A549 (cell line): ENCODE measurements at regions not wholly inside any gene's neighbourhood (a gene's known extent, or its start where the extent isn't known, plus 50 kb on each side); places are given as distances from the start of the nearest gene placed in this dataset.
A peak's percentile ranks its signal among the peaks of the same experiment; 100 is the strongest.

Experiments used
- ATAC-seq, 2 experiments: fragments of 200-7000 bp in 1 of 2; fragments of >200 bp in 1 of 2; cut with Nextera tagmentation in 1 of 2; cut with Tn5 transposase in 1 of 2; 3 replicates each; pipeline versions ENCODE4 v1.8.0 to v1.9.1; 2018 to 2020; ENCODE audit warnings: mild to moderate bottlenecking in 1 of 2, moderate library complexity in 1 of 2
- CTCF ChIA-PET: fragments of 300-600 bp; sonication (Branson Sonifier 250); formaldehyde crosslinking; extraction: SDS; loops from one replicate; lab custom pipeline; 2021; ENCODE audit warnings: antibody characterized with exemption, inconsistent platforms; lab: Yijun Ruan, JAX
- POLR2A ChIA-PET: fragments of 350-600 bp; formaldehyde crosslinking; extraction: SDS; loops from one replicate; lab custom pipeline; 2021; ENCODE audit warnings: antibody characterized with exemption, inconsistent platforms; lab: Yijun Ruan, JAX
- DNase-seq, 2 experiments: peaks; one replicate each; pipeline versions ENCODE4 v3.0.0 to v3.0.0-alpha.2; 2011 to 2016; ENCODE audit warnings: low read depth in 1 of 2, low spot score in 1 of 2
- FAIRE-seq: peaks from 2 replicates; lab custom pipeline; 2011; peaks lifted over from hg19 to GRCh38; lab: Jason Lieb, UNC
- H3K27ac ChIP-seq, 2 experiments: fragments of >200 bp; sonication (Bioruptor Twin); formaldehyde crosslinking; 3 replicates each; pipeline ENCODE4 v1.5.1; 2016 to 2017
- H3K4me1 ChIP-seq: fragments of >200 bp; sonication (Bioruptor Twin); formaldehyde crosslinking; 3 replicates; pipeline ENCODE4 v1.6.1; 2016
- H3K4me2 ChIP-seq: fragments of >200 bp; sonication (Bioruptor Twin); formaldehyde crosslinking; 3 replicates; pipeline ENCODE4 v1.6.1; 2016
- H3K4me3 ChIP-seq: fragments of >200 bp; sonication (Bioruptor Twin); formaldehyde crosslinking; 3 replicates; pipeline ENCODE4 v1.5.1; 2016
- H3K9me3 ChIP-seq: fragments of >200 bp; sonication (Bioruptor Twin); formaldehyde crosslinking; 3 replicates; pipeline ENCODE4 v1.6.1; 2016
- CBX8 ChIP-seq: fragments of 200-600 bp; sonication (generic); IDR thresholded peaks from 2 replicates; pipeline ENCODE4 v1.6.1; 2016
- CEBPB ChIP-seq, 2 experiments: fragments of >200 bp in 1 of 2; sonication (Bioruptor Twin) in 1 of 2; formaldehyde crosslinking in 1 of 2; IDR thresholded peaks; 2 replicates each; pipeline ENCODE4 v1.6.1; 2012 to 2016
- CHD2 ChIP-seq: fragments of 150-350 bp; IDR thresholded peaks from 2 replicates; pipeline ENCODE4 v1.6.1; 2014; ENCODE audit warnings: low read length; ENCODE audit not compliant: partially characterized antibody
- CHD4 ChIP-seq: fragments of 200-600 bp; sonication (generic); IDR thresholded peaks from 2 replicates; pipeline ENCODE4 v1.6.1; 2016; ENCODE audit warnings: antibody characterized with exemption, mild to moderate bottlenecking, borderline replicate concordance
- EHF ChIP-seq: fragments of 250-450 bp; sonication (Bioruptor Pico); IDR thresholded peaks from 2 replicates; pipeline ENCODE4 v1.5.0; 2020; ENCODE audit warnings: mild to moderate bottlenecking
- EHMT2 ChIP-seq: fragments of 200-600 bp; sonication (generic); IDR thresholded peaks from 2 replicates; pipeline ENCODE4 v1.6.1; 2016; ENCODE audit warnings: antibody characterized with exemption, low read depth, mild to moderate bottlenecking, moderate library complexity
- ESRRA ChIP-seq: fragments of 150-350 bp; IDR thresholded peaks from 2 replicates; pipeline ENCODE4 v1.6.1; 2014; ENCODE audit warnings: mild to moderate bottlenecking, low read length, borderline replicate concordance
- FOSL2 ChIP-seq, 2 experiments: fragments of 450-650 bp in 1 of 2; fragments of >200 bp in 1 of 2; sonication (Bioruptor Twin) in 1 of 2; formaldehyde crosslinking; IDR thresholded peaks; 2 replicates each; pipeline versions ENCODE4 v1.5.0 to v1.6.1; 2016 to 2020; ENCODE audit warnings: mild to moderate bottlenecking in 1 of 2, moderate library complexity in 1 of 2
- GATA3 ChIP-seq: IDR thresholded peaks from 2 replicates; pipeline ENCODE4 v1.6.1; 2012; ENCODE audit warnings: borderline replicate concordance
- HDAC2 ChIP-seq: fragments of 200-600 bp; sonication (generic); IDR thresholded peaks from 2 replicates; pipeline ENCODE4 v1.6.1; 2016
- HES2 ChIP-seq: fragments of >200 bp; sonication (Bioruptor Twin); formaldehyde crosslinking; IDR thresholded peaks from 2 replicates; pipeline ENCODE4 v1.6.1; 2016
- HOXB13 ChIP-seq: fragments of 250-450 bp; sonication (Bioruptor Pico); IDR thresholded peaks from 2 replicates; pipeline ENCODE4 v1.5.0; 2020; ENCODE audit warnings: low read depth, mild to moderate bottlenecking, moderate library complexity
- HOXB5 ChIP-seq: fragments of 250-450 bp; sonication (Bioruptor Pico); IDR thresholded peaks from 2 replicates; pipeline ENCODE4 v1.5.0; 2020; ENCODE audit warnings: mild to moderate bottlenecking, moderate library complexity
- JUN ChIP-seq, 2 experiments: fragments of >200 bp; sonication (Bioruptor Twin); formaldehyde crosslinking; IDR thresholded peaks; 2 replicates in 1 of 2; 3 replicates in 1 of 2; pipeline ENCODE4 v1.6.1; 2016 to 2017
- JUNB ChIP-seq: fragments of >200 bp; sonication (Bioruptor Twin); formaldehyde crosslinking; IDR thresholded peaks from 2 replicates; pipeline ENCODE4 v1.6.1; 2016
- KDM1A ChIP-seq: fragments of 200-600 bp; sonication (generic); IDR thresholded peaks from 2 replicates; pipeline ENCODE4 v1.6.1; 2016; ENCODE audit warnings: low read depth, mild to moderate bottlenecking
- MAX ChIP-seq: IDR thresholded peaks from 2 replicates; pipeline ENCODE4 v1.6.1; 2012
- MAZ ChIP-seq: fragments of 150-350 bp; IDR thresholded peaks from 2 replicates; pipeline ENCODE4 v1.6.1; 2014; ENCODE audit warnings: antibody characterized with exemption, low read depth, low read length, borderline replicate concordance
- NFE2L2 ChIP-seq: fragments of 150-350 bp; conservative IDR thresholded peaks from 2 replicates; pipeline ENCODE4 v1.6.1; 2014; ENCODE audit warnings: low read length
- RAD21 ChIP-seq, 2 experiments: fragments of >200 bp in 1 of 2; sonication (Bioruptor Twin) in 1 of 2; formaldehyde crosslinking in 1 of 2; IDR thresholded peaks in 1 of 2; conservative IDR thresholded peaks in 1 of 2; 2 replicates in 1 of 2; 3 replicates in 1 of 2; pipeline ENCODE4 v1.6.1; 2012 to 2018; ENCODE audit warnings: inconsistent platforms in 1 of 2
- RCOR1 ChIP-seq: fragments of 150-350 bp; IDR thresholded peaks from 2 replicates; pipeline ENCODE4 v1.6.1; 2014; ENCODE audit warnings: antibody characterized with exemption, low read length, low read depth
- RNF2 ChIP-seq: fragments of 200-600 bp; sonication (generic); IDR thresholded peaks from 2 replicates; pipeline ENCODE4 v1.6.1; 2016; ENCODE audit warnings: low read depth, mild to moderate bottlenecking, antibody characterized with exemption, moderate library complexity, borderline replicate concordance
- SMC3 ChIP-seq: fragments of >200 bp; sonication (Bioruptor Twin); formaldehyde crosslinking; IDR thresholded peaks from 3 replicates; pipeline ENCODE4 v1.6.1; 2018; ENCODE audit warnings: inconsistent platforms
- ZC3H11A ChIP-seq: fragments of 450-650 bp; IDR thresholded peaks from 2 replicates; pipeline ENCODE4 v1.6.1; 2014; ENCODE audit warnings: antibody characterized with exemption, mild to moderate bottlenecking
- ZNF302 ChIP-seq: fragments of 250-450 bp; sonication (Bioruptor Pico); IDR thresholded peaks from 2 replicates; pipeline ENCODE4 v1.9.0; 2021; ENCODE audit warnings: inconsistent platforms, mild to moderate bottlenecking, moderate library complexity
- ZSCAN20 ChIP-seq: fragments of 250-450 bp; sonication (Bioruptor Pico); IDR thresholded peaks from 2 replicates; pipeline ENCODE4 v1.8.0; 2022; ENCODE audit warnings: mild to moderate bottlenecking, moderate library complexity
- WGBS: methylation state at CpG from one replicate; pipeline ENCODE4 v1.1.6; 2017; ENCODE audit errors: missing lambda C conversion rate; 5-methylcytosine and 5-hydroxymethylcytosine counted together
- TF ChIP-seq, protein P1 (sequence below): fragments of 250-450 bp; sonication (Bioruptor Pico); IDR thresholded peaks from 2 replicates; pipeline ENCODE4 v1.5.0; 2021; ENCODE audit warnings: mild to moderate bottlenecking, moderate library complexity, borderline replicate concordance
- TF ChIP-seq, protein P2 (sequence below): IDR thresholded peaks from 2 replicates; pipeline ENCODE4 v1.6.1; 2012

DNA sequence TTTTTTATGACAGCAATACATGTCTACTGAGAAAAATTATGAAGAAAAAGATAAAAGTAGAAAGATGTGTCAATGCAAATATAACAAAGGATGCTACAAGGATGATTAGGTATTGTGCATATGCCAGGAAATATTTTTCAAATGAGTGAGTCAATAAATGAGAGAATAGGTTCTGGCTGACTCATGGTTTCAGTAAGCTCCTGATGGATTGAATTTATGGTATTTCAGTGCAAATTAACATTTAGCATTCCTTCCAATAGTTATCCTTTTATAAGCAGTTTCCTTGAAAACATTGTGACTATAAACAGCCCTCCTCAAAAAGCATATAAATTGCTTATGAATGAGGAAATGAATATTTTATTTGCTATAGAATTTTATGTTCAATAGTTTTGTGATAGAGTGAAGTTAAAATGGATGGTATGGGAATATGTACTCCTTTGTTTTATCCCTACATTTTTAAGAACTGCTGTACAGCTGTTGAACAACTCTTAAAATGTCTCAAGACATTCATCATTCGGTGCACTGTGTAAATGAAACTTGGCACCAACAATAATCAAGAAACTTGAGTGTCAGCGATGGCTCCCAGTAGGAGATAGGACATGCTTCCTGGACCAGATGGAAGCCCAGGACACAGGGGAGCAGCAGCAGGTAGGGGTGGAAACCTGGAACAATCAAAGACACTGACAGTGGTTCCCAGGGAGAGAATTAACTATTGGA lies 144.7 kb downstream of the PMAIP1 start:
- Histone ChIP-seq H3K27ac (peak overlapping the region; percentile 36 to 74; a peak in 4 of 6 replicates), H3K9me3 (no peaks in the 10 kb centered on the region), H3K4me2 (peak overlapping the region; percentile 49), H3K4me1 (peaks cover 17% of the 10 kb centered on the region), H3K4me3 (no peak overlapping the region)
- DNase-seq (peak; percentile 17 to 29), ATAC-seq (peak in 1 of 2 experiments; percentile 57; a peak in 2 of 6 replicates), FAIRE-seq (peak; percentile 51)
- POLR2A ChIA-PET = no interaction called here
- CTCF ChIA-PET = no interaction called here
- 23% methylated on average over 2 of the region's 2 CpGs for WGBS
- TF ChIP-seq HOXB13 (CRISPR knock-in tag) (no peak), CHD2 (no peak), CBX8 (no peak), FOSL2 (IDR thresholded peaks at IDR 0.05) (peak; percentile 51), FOSL2 (CRISPR knock-in tag; IDR thresholded peaks at IDR 0.05) (peak; percentile 70), JUN (IDR thresholded peaks at IDR 0.05) (no peak), GATA3 (peak; percentile 66; the same call in 1 of the 2 replicates), ESRRA (no peak), CEBPB (IDR thresholded peaks at IDR 0.05) (no peak), JUNB (peak; percentile 72), ZSCAN20 (CRISPR knock-in tag) (no peak), RCOR1 (no peak), ZC3H11A (no peak), NFE2L2 (no peak), RNF2 (no peak), HDAC2 (no peak), HES2 (no peak)
- TF ChIP-seq, protein P1, sequence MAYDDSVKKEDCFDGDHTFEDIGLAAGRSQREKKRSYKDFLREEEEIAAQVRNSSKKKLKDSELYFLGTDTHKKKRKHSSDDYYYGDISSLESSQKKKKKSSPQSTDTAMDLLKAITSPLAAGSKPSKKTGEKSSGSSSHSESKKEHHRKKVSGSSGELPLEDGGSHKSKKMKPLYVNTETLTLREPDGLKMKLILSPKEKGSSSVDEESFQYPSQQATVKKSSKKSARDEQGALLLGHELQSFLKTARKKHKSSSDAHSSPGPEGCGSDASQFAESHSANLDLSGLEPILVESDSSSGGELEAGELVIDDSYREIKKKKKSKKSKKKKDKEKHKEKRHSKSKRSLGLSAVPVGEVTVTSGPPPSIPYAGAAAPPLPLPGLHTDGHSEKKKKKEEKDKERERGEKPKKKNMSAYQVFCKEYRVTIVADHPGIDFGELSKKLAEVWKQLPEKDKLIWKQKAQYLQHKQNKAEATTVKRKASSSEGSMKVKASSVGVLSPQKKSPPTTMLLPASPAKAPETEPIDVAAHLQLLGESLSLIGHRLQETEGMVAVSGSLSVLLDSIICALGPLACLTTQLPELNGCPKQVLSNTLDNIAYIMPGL (CRISPR knock-in tag) = no peak

DNA sequence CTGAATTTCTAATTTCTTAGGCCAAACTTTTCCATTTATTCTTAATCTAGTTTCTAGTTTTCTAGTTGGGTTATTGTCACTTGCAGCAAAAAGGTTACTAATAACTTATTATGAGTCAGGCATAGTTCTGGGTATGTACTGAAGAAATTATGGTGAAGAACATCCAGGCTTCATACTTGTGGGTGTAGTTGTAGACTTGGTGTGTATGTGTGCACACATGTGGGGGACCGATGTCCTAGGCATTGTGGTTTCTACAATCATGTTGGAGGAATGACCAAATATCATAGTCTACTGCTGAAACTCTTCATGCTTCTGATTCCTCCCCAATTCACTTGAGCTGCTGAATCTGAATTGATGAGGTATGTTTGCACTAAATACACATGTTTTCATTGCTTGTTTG lies 141.2 kb downstream of the PMAIP1 start:
- no peak overlapping the region for H3K27ac ChIP-seq
- POLR2A ChIA-PET = no interaction called here
- no peak for ATAC-seq
- no peak for DNase-seq
- WGBS = 47% methylated on average over 1 of the region's 1 CpG
- peaks cover 17% of the 10 kb centered on the region for H3K4me1 ChIP-seq
- no peak for TF ChIP-seq ZNF302 (CRISPR knock-in tag)
- TF ChIP-seq CEBPB (IDR thresholded peaks at IDR 0.05) = no peak
- TF ChIP-seq ZSCAN20 (CRISPR knock-in tag) = no peak
- TF ChIP-seq CHD2 = no peak
- no peak for TF ChIP-seq HOXB5 (CRISPR knock-in tag)
- TF ChIP-seq MAX = no peak
- TF ChIP-seq, protein P2, sequence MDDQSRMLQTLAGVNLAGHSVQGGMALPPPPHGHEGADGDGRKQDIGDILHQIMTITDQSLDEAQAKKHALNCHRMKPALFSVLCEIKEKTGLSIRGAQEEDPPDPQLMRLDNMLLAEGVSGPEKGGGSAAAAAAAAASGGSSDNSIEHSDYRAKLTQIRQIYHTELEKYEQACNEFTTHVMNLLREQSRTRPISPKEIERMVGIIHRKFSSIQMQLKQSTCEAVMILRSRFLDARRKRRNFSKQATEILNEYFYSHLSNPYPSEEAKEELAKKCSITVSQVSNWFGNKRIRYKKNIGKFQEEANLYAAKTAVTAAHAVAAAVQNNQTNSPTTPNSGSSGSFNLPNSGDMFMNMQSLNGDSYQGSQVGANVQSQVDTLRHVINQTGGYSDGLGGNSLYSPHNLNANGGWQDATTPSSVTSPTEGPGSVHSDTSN = no peak
- no peak for TF ChIP-seq EHMT2
- no peak for TF ChIP-seq SMC3
- no peak for TF ChIP-seq EHF (CRISPR knock-in tag)
- TF ChIP-seq CHD4 = no peak
- TF ChIP-seq RAD21 (conservative IDR thresholded peaks at IDR 0.05 in 1 of 2, IDR thresholded peaks at IDR 0.05 in 1 of 2) = no peak
- no peak for TF ChIP-seq KDM1A
- TF ChIP-seq MAZ = no peak
- no peak for TF ChIP-seq NFE2L2
- TF ChIP-seq, all 56 proteins: peak for 0
- H3K9me3 ChIP-seq = no peaks in the 10 kb centered on the region
- FAIRE-seq = no peak
- CTCF ChIA-PET = no interaction called here
- no peak overlapping the region for H3K4me2 ChIP-seq
- no peak overlapping the region for H3K4me3 ChIP-seq
